ENCODE measurements at regions not wholly inside any gene's neighbourhood (a gene's known extent, or its start where the extent isn't known, plus 50 kb on each side); places are given as distances from the start of the nearest gene placed in this dataset.

DNA sequence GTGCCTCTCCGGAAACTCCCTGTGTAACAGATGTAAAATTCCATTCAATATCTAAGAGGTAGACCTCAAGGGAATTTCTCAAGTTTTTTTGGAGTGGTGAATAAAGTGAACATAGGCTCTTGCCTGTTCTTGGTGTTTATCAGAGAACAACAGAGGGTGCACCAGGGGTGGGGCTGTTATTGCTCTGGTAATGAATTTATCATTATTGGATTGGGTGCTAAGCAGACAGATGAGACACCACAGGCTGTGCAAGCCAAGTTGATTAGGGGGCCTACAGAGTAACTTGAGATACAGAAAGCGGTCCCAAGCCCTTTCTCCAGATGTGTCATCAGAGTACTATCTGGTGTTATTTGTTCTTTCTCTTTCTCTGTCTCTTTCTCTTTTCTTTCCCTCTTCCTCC lies 286.3 kb downstream of the OSR1 start:
- TF ChIP-seq EZH2phosphoT487 (IDR thresholded peaks at IDR 0.05; ENCODE audit: borderline replicate concordance) = no peak
- TF ChIP-seq, protein P1, sequence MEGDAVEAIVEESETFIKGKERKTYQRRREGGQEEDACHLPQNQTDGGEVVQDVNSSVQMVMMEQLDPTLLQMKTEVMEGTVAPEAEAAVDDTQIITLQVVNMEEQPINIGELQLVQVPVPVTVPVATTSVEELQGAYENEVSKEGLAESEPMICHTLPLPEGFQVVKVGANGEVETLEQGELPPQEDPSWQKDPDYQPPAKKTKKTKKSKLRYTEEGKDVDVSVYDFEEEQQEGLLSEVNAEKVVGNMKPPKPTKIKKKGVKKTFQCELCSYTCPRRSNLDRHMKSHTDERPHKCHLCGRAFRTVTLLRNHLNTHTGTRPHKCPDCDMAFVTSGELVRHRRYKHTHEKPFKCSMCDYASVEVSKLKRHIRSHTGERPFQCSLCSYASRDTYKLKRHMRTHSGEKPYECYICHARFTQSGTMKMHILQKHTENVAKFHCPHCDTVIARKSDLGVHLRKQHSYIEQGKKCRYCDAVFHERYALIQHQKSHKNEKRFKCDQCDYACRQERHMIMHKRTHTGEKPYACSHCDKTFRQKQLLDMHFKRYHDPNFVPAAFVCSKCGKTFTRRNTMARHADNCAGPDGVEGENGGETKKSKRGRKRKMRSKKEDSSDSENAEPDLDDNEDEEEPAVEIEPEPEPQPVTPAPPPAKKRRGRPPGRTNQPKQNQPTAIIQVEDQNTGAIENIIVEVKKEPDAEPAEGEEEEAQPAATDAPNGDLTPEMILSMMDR (conservative IDR thresholded peaks at IDR 0.05; ENCODE audit: low read length) = no peak

Measured in Loucy (cell line).